ENCODE measurements at regions not wholly inside any gene's neighbourhood (a gene's known extent, or its start where the extent isn't known, plus 50 kb on each side); places are given as distances from the start of the nearest gene placed in this dataset.

DNA sequence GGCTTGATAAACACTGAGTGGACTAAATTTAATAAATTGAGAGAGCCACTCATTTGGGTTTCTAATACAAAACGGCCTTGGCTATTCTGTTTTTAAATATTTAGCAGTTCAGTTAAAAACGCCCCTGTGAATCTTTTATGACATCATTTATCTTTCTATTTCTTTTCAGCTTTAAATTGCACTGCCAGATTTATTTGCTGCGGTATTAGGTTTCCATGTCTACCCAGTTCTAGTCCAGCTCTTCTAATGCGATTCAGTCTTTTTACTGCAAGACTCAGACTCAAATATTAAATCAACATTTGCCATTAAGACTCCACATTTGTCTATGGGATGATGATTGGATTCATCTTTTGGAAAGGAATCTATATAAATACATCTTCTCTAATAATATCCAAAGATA lies 2174.3 kb upstream of the PIK3C3 start:
- Mint-ChIP-seq H3K27ac (ENCODE audit: low read depth, unreplicated experiment) (no peak overlapping the region), H3K36me3 (ENCODE audit: insufficient read depth, unreplicated experiment) (no peaks in the 10 kb centered on the region), H3K4me3 (ENCODE audit: unreplicated experiment) (no peak overlapping the region), H3K9me3 (ENCODE audit: unreplicated experiment) (no peaks in the 10 kb centered on the region), H3K27me3 (ENCODE audit: insufficient read depth, unreplicated experiment) (no peaks in the 10 kb centered on the region), H3K4me1 (ENCODE audit: insufficient read depth, unreplicated experiment) (peaks cover 5% of the 10 kb centered on the region)
- intact Hi-C loops (cut with micrococcal nuclease) = no loop called here
- ChIA-PET CTCF (interaction anchor here (0.6 kb wide), 1 partner anchor 28 kb away, joined by 4 read pairs; no protein-coding TSS in a partner anchor), POLR2A (no interaction called here)
- TF ChIP-seq, protein P1, sequence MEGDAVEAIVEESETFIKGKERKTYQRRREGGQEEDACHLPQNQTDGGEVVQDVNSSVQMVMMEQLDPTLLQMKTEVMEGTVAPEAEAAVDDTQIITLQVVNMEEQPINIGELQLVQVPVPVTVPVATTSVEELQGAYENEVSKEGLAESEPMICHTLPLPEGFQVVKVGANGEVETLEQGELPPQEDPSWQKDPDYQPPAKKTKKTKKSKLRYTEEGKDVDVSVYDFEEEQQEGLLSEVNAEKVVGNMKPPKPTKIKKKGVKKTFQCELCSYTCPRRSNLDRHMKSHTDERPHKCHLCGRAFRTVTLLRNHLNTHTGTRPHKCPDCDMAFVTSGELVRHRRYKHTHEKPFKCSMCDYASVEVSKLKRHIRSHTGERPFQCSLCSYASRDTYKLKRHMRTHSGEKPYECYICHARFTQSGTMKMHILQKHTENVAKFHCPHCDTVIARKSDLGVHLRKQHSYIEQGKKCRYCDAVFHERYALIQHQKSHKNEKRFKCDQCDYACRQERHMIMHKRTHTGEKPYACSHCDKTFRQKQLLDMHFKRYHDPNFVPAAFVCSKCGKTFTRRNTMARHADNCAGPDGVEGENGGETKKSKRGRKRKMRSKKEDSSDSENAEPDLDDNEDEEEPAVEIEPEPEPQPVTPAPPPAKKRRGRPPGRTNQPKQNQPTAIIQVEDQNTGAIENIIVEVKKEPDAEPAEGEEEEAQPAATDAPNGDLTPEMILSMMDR (IDR thresholded peaks at IDR 0.05; ENCODE audit: unreplicated experiment) = no peak
- DNase-seq (ENCODE audit: unreplicated experiment) = no peak
- no TSS peak for BruUV-seq (replicated peaks)

DNA sequence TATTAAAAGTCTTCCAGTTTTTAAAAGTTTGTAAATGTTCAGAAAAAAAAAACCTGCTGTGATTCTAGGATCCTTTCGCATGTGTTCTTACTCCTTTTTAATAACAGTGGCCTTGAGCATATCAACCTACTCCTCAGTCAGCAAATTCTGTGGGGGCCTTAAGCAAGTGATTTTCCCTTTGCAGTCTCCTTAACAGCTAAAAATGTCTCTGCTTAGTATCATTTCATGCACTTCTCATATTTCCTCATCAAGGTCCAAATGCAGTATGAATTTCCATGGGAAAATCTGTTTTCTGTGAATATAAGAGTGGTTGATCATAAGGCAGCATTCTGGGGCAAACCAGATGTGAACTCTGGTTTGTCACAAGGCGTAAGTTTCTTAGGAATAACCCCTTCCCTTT lies 2175.1 kb upstream of the PIK3C3 start:
- BruUV-seq (replicated peaks) = no TSS peak
- no peak overlapping the region for H3K27ac Mint-ChIP-seq (ENCODE audit: low read depth, unreplicated experiment)
- intact Hi-C loops (cut with micrococcal nuclease) = no loop called here

GRCh38 chr18:39776766-39777165 lies 2178.3 kb upstream of the PIK3C3 start:
- no TSS peak for BruUV-seq (replicated peaks)
- intact Hi-C loops (cut with micrococcal nuclease) = no loop called here
- no peak for DNase-seq (ENCODE audit: unreplicated experiment)
- no peak overlapping the region for H3K4me3 Mint-ChIP-seq (ENCODE audit: unreplicated experiment)
- POLR2A ChIA-PET = interaction anchor here (1.1 to 1.6 kb wide), 2 partner anchors 11 to 13 kb away, joined by 3 to 5 read pairs; no protein-coding TSS in a partner anchor
- H3K4me1 Mint-ChIP-seq (ENCODE audit: insufficient read depth, unreplicated experiment) = peaks cover 8% of the 10 kb centered on the region
- H3K9me3 Mint-ChIP-seq (ENCODE audit: unreplicated experiment) = no peaks in the 10 kb centered on the region
- TF ChIP-seq, protein P1 (IDR thresholded peaks at IDR 0.05; ENCODE audit: unreplicated experiment) = no peak
- H3K27me3 Mint-ChIP-seq (ENCODE audit: insufficient read depth, unreplicated experiment) = no peaks in the 10 kb centered on the region
- CTCF ChIA-PET = interaction anchor here (0.9 to 1.2 kb wide), 2 partner anchors 10 to 908 kb away, joined by 3 to 5 read pairs; no protein-coding TSS in a partner anchor
- H3K27ac Mint-ChIP-seq (ENCODE audit: low read depth, unreplicated experiment) = no peak overlapping the region
- H3K36me3 Mint-ChIP-seq (ENCODE audit: insufficient read depth, unreplicated experiment) = no peaks in the 10 kb centered on the region

More for the DNA sequence above, 2175.1 kb upstream of the PIK3C3 start:
- Mint-ChIP-seq H3K27me3 (ENCODE audit: insufficient read depth, unreplicated experiment) (no peaks in the 10 kb centered on the region), H3K36me3 (ENCODE audit: insufficient read depth, unreplicated experiment) (no peaks in the 10 kb centered on the region), H3K4me1 (ENCODE audit: insufficient read depth, unreplicated experiment) (peaks cover 5% of the 10 kb centered on the region), H3K4me3 (ENCODE audit: unreplicated experiment) (no peak overlapping the region), H3K9me3 (ENCODE audit: unreplicated experiment) (no peaks in the 10 kb centered on the region)
- no peak for DNase-seq (ENCODE audit: unreplicated experiment)
- CTCF ChIA-PET = no interaction called here
- POLR2A ChIA-PET = no interaction called here
- TF ChIP-seq, protein P1 (IDR thresholded peaks at IDR 0.05; ENCODE audit: unreplicated experiment) = no peak

- H3K4me1 Mint-ChIP-seq (ENCODE audit: insufficient read depth, unreplicated experiment) = peaks cover 13% of the 10 kb centered on the region
- BruUV-seq (replicated peaks) = no TSS peak
- H3K27me3 Mint-ChIP-seq (ENCODE audit: insufficient read depth, unreplicated experiment) = no peaks in the 10 kb centered on the region
- H3K36me3 Mint-ChIP-seq (ENCODE audit: insufficient read depth, unreplicated experiment) = no peaks in the 10 kb centered on the region
- no peak overlapping the region for H3K4me3 Mint-ChIP-seq (ENCODE audit: unreplicated experiment)
- ChIA-PET POLR2A (interaction anchor here (0.6 kb wide), 1 partner anchor 18 kb away, joined by 3 read pairs; no protein-coding TSS in a partner anchor), CTCF (interaction anchor here (0.7 kb wide), 1 partner anchor 11 kb away, joined by 3 read pairs; no protein-coding TSS in a partner anchor)
- TF ChIP-seq, protein P1 (IDR thresholded peaks at IDR 0.05; ENCODE audit: unreplicated experiment) = no peak
- intact Hi-C loops (cut with micrococcal nuclease) = no loop called here
- no peak for DNase-seq (ENCODE audit: unreplicated experiment)
- no peaks in the 10 kb centered on the region for H3K9me3 Mint-ChIP-seq (ENCODE audit: unreplicated experiment)
- H3K27ac Mint-ChIP-seq (ENCODE audit: low read depth, unreplicated experiment) = no peak overlapping the region
These were observed 2180.0 kb upstream of the PIK3C3 start for GRCh38 chr18:39774957-39775598.

Measured in MCF 10A (cell line).